ENCODE measurements at regions not wholly inside any gene's neighbourhood (a gene's known extent, or its start where the extent isn't known, plus 50 kb on each side); places are given as distances from the start of the nearest gene placed in this dataset.

- no peak for DNase-seq (ENCODE audit: low spot score)
These were observed 352.3 kb upstream of the CDH5 start for GRCh38 chr16:66014221-66014620.

DNA sequence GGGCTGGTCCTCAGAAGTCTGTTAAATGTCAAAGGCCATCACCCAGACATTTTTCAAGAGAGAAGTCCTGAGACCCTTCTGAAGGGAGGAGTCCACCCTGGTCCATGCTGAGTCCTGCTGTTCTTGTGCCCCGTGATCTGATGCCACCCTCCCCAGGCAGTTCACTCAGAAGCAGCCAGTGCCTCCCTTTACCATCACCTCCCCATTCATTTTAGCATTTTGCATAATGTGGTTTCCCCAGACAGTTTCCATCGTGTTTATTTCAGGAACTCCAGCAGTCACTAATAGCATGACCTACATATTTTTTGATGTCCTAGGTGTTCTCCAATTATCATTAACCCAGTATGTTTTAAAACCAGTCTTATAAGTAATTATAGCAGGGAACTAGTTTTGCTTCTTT is 353.0 kb upstream of the CDH5 start:
- DNase-seq (ENCODE audit: low spot score), result no peak

DNA sequence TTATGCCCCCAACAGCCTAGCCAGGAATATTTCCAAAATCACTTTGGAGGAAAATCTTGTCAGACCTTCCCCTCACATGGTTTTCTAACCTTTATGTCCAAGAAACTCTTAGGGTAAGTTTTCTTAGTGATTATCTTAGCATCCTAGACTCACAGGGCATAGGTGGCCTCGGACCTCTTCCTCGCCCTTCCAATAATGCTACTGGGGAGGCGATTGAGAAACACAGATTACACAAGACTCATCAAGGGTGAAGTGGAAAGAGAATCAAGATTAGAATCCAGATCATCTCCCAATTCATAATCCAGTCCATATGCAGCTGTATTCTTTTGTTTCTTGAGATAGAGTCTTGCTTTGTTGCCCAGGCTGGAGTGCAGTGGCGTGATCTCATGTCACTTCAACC is 358.4 kb upstream of the CDH5 start:
- no peak for DNase-seq (ENCODE audit: low spot score)

DNA sequence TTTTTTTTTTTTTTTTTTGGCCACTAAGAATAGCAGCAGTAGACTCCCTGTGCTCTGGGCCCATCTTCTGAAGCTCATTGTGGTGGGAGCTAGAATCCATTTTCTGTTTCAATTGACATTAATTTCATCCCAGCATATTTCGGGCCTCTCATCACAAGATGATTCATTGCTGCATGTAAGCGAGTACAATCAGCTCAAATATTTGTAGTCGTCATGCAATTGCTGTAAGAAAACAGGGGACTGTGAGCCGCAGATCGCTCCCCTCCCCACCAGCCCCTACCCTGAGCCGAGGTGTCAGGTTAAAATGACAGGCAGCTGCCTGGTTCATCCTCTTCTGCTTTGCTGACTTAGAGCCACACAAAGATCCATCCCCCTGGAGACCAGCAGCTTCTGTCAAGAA is 358.8 kb upstream of the CDH5 start:
- peak; percentile 14 for DNase-seq (ENCODE audit: low spot score)

DNA sequence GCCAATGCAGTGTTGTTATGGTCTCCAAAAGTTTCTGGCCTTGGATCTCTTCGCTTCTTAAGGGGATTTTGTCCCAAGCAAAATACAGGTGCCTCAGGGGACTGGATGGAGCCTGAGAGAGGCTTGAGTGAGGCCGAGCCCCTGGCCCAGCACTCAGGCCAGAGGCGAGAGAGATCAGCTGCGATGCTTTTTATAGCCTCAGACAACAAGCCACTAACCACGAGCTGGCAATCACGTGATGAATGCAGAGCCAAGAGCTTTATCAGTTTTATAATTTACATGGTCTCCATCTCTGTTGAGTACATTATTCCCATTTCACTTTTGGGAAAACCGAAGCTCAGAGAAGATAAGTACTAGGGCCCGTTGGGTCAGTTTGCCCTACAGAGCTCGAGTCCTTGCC is 360.0 kb upstream of the CDH5 start:
- DNase-seq (ENCODE audit: low spot score), result no peak

DNA sequence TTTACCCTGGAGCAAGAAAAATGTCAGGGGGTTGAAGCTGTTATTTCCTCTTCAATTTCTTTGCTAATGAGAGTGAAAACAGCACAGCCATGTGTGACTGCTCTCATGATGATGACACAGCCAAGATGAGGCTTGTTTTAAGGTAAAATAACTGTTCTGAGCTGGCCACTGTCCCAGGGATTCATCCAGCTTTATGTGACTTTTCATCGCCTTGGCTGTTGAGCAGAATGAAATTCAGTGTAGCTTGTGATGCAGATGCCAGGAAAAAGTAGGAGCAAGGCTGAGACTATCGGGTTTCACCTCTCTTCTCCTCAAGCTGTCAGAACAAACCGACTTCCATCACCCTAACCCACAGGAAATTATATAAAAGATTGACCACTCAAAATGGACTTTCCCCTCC is 361.8 kb upstream of the CDH5 start:
- no peak for DNase-seq (ENCODE audit: low spot score)

DNA sequence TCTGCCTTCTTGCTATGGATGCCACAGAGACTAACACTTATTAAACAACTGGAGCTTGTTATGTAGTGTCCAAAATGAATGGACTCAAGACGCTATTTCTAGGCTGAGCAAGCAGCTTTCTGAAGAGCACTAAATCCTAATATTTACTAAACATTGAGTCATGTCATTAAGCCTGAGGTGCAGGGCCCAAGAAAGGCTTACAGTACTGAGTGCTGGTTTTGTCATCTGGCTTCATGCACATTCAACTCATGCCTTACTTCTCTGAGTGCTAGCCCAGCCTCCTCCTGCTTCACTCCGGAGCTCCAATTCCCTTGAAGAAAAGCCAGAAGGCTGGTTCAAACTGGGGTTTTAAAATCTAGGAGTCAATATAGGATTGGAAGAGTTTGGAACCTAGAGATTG is 363.3 kb upstream of the CDH5 start:
- DNase-seq (ENCODE audit: low spot score), result no peak

- DNase-seq (ENCODE audit: low spot score), result no peak
These were observed 363.9 kb upstream of the CDH5 start for GRCh38 chr16:66002601-66003000.

- no peak for DNase-seq (ENCODE audit: low spot score)
These were observed 365.1 kb upstream of the CDH5 start for GRCh38 chr16:66001432-66001831.

- DNase-seq (ENCODE audit: low spot score), result no peak
These were observed 368.0 kb upstream of the CDH5 start for GRCh38 chr16:65998443-65998842.

- no peak for DNase-seq (ENCODE audit: low spot score)
These were observed 372.2 kb upstream of the CDH5 start for GRCh38 chr16:65994291-65994690.

DNA sequence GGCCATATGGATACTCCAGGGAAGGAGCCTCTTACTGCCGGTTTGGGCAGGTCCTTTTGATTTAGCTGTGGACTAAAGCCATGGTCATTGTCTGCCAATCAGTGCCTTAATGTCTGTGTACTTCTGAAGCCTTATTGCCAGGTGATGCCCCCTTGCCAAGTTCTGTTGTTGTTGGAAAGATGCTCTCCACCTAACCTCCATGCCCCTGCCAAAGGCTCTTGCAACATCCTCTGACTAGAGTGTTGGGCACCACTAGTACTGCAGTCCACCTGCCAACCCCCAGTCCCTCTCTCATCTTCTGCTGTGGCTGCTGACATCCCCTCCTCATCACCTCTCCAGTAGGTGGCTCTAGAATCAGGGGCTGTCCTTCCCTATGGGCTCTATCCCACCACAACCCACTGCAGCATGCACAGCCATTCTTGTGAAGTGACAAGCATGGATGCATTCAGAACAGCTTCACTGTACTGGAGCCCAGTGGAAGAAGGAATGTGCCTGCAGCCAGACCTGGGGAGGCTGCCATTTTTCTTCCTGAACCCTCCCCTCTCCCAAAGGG is 375.3 kb upstream of the CDH5 start:
- peak; percentile 41 for DNase-seq (ENCODE audit: low spot score)

GRCh38 chr16:65989861-65990604 is 376.5 kb upstream of the CDH5 start:
- no peak for DNase-seq (ENCODE audit: low spot score)

DNA sequence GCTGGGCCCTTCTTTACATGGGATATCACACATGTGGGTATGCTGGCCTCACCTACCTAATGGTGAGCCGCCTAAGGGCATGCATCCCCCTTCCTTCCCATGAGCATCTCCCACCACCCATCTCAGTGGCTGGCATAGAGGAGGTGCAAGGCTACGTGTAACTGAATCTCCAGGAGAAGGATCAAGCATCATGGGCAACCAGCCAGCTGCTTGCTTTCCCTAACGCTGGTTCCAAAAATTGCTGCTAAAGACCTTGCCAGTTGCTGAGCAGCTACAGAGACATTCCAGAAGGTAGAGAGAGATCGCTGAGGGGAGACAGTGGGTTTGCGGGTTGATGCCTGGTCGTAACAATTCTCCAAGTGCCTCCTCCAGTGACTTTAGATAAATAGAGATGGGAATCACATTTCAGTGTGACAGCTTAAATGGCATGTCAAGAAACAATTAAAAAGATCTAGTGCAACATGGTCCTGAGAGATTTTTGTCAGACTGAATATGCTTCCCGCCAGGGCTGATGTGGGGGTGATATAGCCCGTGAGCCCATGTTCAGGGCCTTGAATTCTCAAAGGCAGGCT is 378.4 kb upstream of the CDH5 start:
- no peak for DNase-seq (ENCODE audit: low spot score)

- DNase-seq (ENCODE audit: low spot score), result no peak
These were observed 382.2 kb upstream of the CDH5 start for GRCh38 chr16:65984296-65984695.

GRCh38 chr16:65981057-65981456 is 385.4 kb upstream of the CDH5 start:
- no peak for DNase-seq (ENCODE audit: low spot score)

GRCh38 chr16:65975049-65975708 is 391.3 kb upstream of the CDH5 start:
- no peak for DNase-seq (ENCODE audit: low spot score)

DNA sequence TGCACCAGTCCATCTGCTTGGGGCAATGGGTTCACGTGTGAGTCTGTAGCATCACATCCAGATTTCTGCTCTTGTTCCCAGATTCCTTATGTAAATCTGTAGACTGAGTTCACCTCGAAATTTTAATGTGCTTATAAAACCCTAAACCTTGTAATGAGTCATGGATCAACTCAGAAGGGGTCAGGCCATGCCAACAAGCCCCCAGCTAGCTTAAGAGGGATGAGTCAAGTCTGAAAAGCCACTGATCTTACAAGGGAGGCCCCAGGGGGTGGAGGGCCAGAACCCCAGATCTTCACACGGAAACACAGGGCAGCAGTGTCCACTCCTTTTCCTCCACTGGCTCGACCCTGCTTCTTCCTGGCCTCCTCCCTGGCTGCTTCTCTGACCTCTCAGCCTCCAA is 399.1 kb upstream of the CDH5 start:
- no peak for DNase-seq (ENCODE audit: low spot score)

DNA sequence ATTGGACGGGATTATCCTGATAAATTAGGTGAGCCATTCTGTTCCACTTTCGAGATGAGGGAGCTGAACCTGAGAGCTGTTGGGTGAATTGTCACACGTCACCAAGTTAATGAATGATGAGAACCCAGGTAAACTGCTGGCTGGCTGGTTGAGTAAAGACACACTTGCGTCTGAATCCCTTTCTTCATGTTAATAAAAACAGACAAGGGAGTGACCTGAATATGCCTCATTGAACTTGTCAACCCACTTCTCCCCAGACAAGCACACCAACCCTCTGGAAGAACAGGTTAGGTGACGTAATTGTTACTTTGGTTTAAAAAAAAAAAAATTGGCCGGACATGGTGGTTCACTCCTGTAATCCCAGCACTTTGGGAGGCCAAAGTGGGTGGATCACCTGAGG is 400.9 kb upstream of the CDH5 start:
- DNase-seq (ENCODE audit: low spot score), result no peak

GRCh38 chr16:65964752-65965151 is 401.7 kb upstream of the CDH5 start:
- DNase-seq (ENCODE audit: low spot score), result no peak

DNA sequence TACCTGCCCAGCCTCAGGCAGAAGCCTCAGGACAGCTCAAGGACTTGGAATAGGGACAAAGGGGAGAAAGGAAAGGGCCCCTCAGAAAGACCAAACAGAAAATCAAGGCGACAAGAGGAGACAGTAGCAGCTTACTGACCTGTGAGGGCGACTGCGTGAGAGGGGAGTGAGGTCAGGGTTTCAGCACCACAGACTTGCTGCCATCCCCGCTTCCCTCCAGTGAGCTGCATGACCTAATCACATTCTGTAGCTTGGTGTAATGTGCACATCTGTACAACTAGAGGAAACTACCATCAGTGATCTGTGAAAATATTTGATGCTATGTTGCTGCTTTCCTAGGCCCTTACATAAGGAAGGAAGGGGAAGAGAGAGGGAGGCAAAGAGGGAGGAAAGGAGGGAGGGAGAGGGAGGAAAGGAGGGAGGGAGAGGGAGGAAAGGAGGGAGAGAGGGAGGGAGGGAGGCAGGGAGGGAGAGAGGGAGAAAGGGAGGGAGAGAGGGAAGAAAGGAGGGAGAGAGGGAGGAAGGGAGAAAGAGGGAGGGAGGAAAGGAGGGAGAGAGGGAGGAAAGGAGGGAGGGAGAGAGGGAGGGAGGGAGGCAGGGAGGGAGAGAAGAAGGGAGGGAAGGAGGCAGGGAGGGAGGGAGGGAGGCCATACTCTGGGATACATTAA is 404.9 kb upstream of the CDH5 start:
- DNase-seq (ENCODE audit: low spot score), result no peak

- no peak for DNase-seq (ENCODE audit: low spot score)
These were observed 406.5 kb upstream of the CDH5 start for GRCh38 chr16:65959983-65960382.

GRCh38 chr16:65958086-65958485 is 408.4 kb upstream of the CDH5 start:
- DNase-seq (ENCODE audit: low spot score), result no peak
